ENCODE measurements at regions not wholly inside any gene's neighbourhood (a gene's known extent, or its start where the extent isn't known, plus 50 kb on each side); places are given as distances from the start of the nearest gene placed in this dataset.

DNA sequence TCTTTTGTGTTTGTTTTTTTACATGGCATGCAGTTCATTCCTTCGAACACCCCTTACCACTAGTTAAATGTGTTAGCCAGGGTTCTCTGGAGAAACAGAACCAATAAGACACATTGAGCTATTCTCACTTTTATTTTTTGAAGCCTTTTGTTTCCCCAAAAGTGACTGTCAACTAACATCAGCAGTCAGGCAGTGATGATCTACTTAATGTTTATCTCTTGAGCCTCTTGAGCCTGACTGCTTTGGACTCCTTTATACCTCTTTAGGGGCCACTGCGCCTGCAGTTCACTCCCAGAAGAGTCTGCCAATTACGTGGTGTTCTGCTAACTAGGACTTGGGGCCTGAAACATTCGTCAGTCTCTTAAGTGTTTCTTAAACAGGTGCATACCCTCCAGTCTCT lies 163.7 kb upstream of the FLRT2 start:
- FAIRE-seq (no peak), DNase-seq (ENCODE audit: low read depth in 1 of 2, low spot score in 1 of 2) (no peak), ATAC-seq (no peak)
- Histone ChIP-seq H3K4me1 (no peaks in the 10 kb centered on the region), H3K4me3 (no peak overlapping the region), H3K4me2 (no peak overlapping the region), H3K9me3 (no peaks in the 10 kb centered on the region), H3K27ac (no peak overlapping the region)
- WGBS (ENCODE audit: missing lambda C conversion rate) = 63% methylated on average over 4 of the region's 4 CpGs
- ChIA-PET CTCF (no interaction called here), POLR2A (interaction anchor here (0.6 kb wide), 1 partner anchor 81 kb away, joined by 4 read pairs; no protein-coding TSS in a partner anchor)
- TF ChIP-seq KDM5A (IDR thresholded peaks at IDR 0.05) (no peak), JUNB (IDR thresholded peaks at IDR 0.05) (no peak), ESRRA (IDR thresholded peaks at IDR 0.05; ENCODE audit: borderline replicate concordance, low read length) (no peak), PHF8 (IDR thresholded peaks at IDR 0.05; ENCODE audit: borderline replicate concordance, low read depth) (no peak), CHD2 (IDR thresholded peaks at IDR 0.05; ENCODE audit: low read length, partially characterized antibody) (no peak), EHF (CRISPR knock-in tag; IDR thresholded peaks at IDR 0.05) (no peak)

DNA sequence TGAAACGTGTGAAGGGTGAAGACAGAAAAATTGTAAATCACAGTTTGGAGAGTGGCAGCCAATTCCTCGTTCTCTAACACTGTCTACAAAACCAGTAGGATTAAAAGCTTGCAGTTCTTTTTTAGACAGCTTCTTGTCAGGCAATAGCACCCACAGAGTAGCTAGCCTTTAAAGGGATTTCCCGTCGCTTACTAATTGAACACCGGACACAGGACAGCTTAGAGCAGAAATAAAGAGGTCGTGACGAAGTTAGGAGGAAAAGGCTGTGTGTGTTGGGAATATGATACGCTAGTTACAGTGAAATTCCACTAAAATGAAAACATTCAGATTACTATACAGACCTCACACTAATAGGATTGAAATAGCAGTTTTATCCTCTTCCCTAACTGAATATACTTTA lies 149.1 kb upstream of the FLRT2 start:
- FAIRE-seq = no peak
- H3K4me1 ChIP-seq = no peaks in the 10 kb centered on the region
- ChIA-PET CTCF (interaction anchor here (0.6 kb wide), 1 partner anchor 1392 kb away, joined by 4 read pairs; no protein-coding TSS in a partner anchor), POLR2A (no interaction called here)
- no peak for ATAC-seq
- no peak for DNase-seq (ENCODE audit: low read depth in 1 of 2, low spot score in 1 of 2)
- H3K4me3 ChIP-seq = no peak overlapping the region
- TF ChIP-seq JUNB (IDR thresholded peaks at IDR 0.05) (no peak), EHF (CRISPR knock-in tag; IDR thresholded peaks at IDR 0.05) (no peak), NFE2L2 (conservative IDR thresholded peaks at IDR 0.05; ENCODE audit: low read length) (no peak), TFCP2L1 (CRISPR knock-in tag; IDR thresholded peaks at IDR 0.05) (no peak), BHLHE40 (IDR thresholded peaks at IDR 0.05; ENCODE audit: low read depth, low read length) (no peak), CBX8 (IDR thresholded peaks at IDR 0.05) (no peak), HDAC2 (IDR thresholded peaks at IDR 0.05) (no peak), CEBPB (IDR thresholded peaks at IDR 0.05) (no peak), PHF8 (IDR thresholded peaks at IDR 0.05; ENCODE audit: borderline replicate concordance, low read depth) (no peak), ESRRA (IDR thresholded peaks at IDR 0.05; ENCODE audit: borderline replicate concordance, low read length) (no peak), EP300 (IDR thresholded peaks at IDR 0.05) (no peak), CHD4 (IDR thresholded peaks at IDR 0.05; ENCODE audit: borderline replicate concordance) (no peak), FOXS1 (CRISPR knock-in tag; IDR thresholded peaks at IDR 0.05) (no peak), NR3C1 (IDR thresholded peaks at IDR 0.05) (no peak)
- TF ChIP-seq, protein P1, sequence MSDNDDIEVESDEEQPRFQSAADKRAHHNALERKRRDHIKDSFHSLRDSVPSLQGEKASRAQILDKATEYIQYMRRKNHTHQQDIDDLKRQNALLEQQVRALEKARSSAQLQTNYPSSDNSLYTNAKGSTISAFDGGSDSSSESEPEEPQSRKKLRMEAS (IDR thresholded peaks at IDR 0.05) = no peak
- H3K4me2 ChIP-seq = no peak overlapping the region
- H3K9me3 ChIP-seq = no peaks in the 10 kb centered on the region
- no peak overlapping the region for H3K27ac ChIP-seq
- WGBS (ENCODE audit: missing lambda C conversion rate) = 74% methylated on average over 8 of the region's 8 CpGs

DNA sequence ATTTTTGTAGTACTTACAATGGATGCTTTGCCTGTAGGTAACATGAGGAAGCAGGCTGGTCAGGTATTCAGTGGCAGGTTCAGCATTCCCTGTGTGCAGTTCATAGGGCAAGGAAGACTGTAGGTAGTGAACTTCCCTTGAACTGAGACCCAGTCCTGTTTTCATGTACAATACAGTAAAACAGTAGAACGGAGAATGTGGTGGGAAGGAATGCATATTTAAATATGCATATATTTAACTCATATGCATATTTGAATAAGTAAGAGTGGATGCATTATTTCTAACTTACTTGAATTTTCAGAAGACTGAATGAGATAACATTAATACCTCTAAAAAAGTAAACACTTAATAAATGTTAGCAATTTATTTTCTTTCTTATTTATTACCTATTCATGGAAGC lies 147.6 kb upstream of the FLRT2 start:
- FAIRE-seq (no peak), DNase-seq (ENCODE audit: low read depth in 1 of 2, low spot score in 1 of 2) (no peak), ATAC-seq (no peak)
- 91% methylated on average over 1 of the region's 1 CpG for WGBS (ENCODE audit: missing lambda C conversion rate)
- Histone ChIP-seq H3K27ac (no peak overlapping the region), H3K9me3 (no peaks in the 10 kb centered on the region), H3K4me2 (no peak overlapping the region), H3K4me1 (no peaks in the 10 kb centered on the region), H3K4me3 (no peak overlapping the region)
- CTCF ChIA-PET = no interaction called here
- POLR2A ChIA-PET = no interaction called here
- no peak for TF ChIP-seq FOSL2 (IDR thresholded peaks at IDR 0.05)
- no peak for TF ChIP-seq FOSL2 (CRISPR knock-in tag; IDR thresholded peaks at IDR 0.05)
- TF ChIP-seq CEBPB (IDR thresholded peaks at IDR 0.05) = no peak
- TF ChIP-seq BHLHE40 (IDR thresholded peaks at IDR 0.05; ENCODE audit: low read depth, low read length) = no peak
- TF ChIP-seq SMC3 (IDR thresholded peaks at IDR 0.05) = no peak
- TF ChIP-seq ZNF302 (CRISPR knock-in tag; IDR thresholded peaks at IDR 0.05) = no peak
- no peak for TF ChIP-seq MAZ (IDR thresholded peaks at IDR 0.05; ENCODE audit: borderline replicate concordance, low read depth, low read length)
- no peak for TF ChIP-seq POLR2AphosphoS2 (conservative IDR thresholded peaks at IDR 0.05; ENCODE audit: low read length)
- no peak for TF ChIP-seq HOXA7 (CRISPR knock-in tag; IDR thresholded peaks at IDR 0.05)
- TF ChIP-seq, protein P2, sequence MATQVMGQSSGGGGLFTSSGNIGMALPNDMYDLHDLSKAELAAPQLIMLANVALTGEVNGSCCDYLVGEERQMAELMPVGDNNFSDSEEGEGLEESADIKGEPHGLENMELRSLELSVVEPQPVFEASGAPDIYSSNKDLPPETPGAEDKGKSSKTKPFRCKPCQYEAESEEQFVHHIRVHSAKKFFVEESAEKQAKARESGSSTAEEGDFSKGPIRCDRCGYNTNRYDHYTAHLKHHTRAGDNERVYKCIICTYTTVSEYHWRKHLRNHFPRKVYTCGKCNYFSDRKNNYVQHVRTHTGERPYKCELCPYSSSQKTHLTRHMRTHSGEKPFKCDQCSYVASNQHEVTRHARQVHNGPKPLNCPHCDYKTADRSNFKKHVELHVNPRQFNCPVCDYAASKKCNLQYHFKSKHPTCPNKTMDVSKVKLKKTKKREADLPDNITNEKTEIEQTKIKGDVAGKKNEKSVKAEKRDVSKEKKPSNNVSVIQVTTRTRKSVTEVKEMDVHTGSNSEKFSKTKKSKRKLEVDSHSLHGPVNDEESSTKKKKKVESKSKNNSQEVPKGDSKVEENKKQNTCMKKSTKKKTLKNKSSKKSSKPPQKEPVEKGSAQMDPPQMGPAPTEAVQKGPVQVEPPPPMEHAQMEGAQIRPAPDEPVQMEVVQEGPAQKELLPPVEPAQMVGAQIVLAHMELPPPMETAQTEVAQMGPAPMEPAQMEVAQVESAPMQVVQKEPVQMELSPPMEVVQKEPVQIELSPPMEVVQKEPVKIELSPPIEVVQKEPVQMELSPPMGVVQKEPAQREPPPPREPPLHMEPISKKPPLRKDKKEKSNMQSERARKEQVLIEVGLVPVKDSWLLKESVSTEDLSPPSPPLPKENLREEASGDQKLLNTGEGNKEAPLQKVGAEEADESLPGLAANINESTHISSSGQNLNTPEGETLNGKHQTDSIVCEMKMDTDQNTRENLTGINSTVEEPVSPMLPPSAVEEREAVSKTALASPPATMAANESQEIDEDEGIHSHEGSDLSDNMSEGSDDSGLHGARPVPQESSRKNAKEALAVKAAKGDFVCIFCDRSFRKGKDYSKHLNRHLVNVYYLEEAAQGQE (IDR thresholded peaks at IDR 0.05) = no peak
- TF ChIP-seq MYC (IDR thresholded peaks at IDR 0.05; ENCODE audit: borderline replicate concordance, low read length) = no peak
- no peak for TF ChIP-seq PHF8 (IDR thresholded peaks at IDR 0.05; ENCODE audit: borderline replicate concordance, low read depth)
- TF ChIP-seq FOSB (CRISPR knock-in tag; IDR thresholded peaks at IDR 0.05) = no peak
- TF ChIP-seq RAD21 (conservative IDR thresholded peaks at IDR 0.05 in 1 of 2, IDR thresholded peaks at IDR 0.05 in 1 of 2) = no peak
- TF ChIP-seq CHD4 (IDR thresholded peaks at IDR 0.05; ENCODE audit: borderline replicate concordance) = no peak
- TF ChIP-seq JUNB (IDR thresholded peaks at IDR 0.05) = no peak
- no peak for TF ChIP-seq MAFK (IDR thresholded peaks at IDR 0.05; ENCODE audit: partially characterized antibody)
- no peak for TF ChIP-seq EHMT2 (IDR thresholded peaks at IDR 0.05; ENCODE audit: low read depth)
- TF ChIP-seq HOXB13 (CRISPR knock-in tag; IDR thresholded peaks at IDR 0.05; ENCODE audit: low read depth) = no peak
